AG10803 (cell line): ENCODE measurements at regions not wholly inside any gene's neighbourhood (a gene's known extent, or its start where the extent isn't known, plus 50 kb on each side); places are given as distances from the start of the nearest gene placed in this dataset.
"Not testable (repeated sequence)": the region's sequence is repeated elsewhere in the genome, so short reads cannot be mapped to it uniquely, and the experiment has no call there.

Experiments
- DNase-seq: peaks from one replicate; pipeline ENCODE4 v3.0.0; 2010; ENCODE audit warnings: low read depth
- H3K4me3 ChIP-seq: 2 replicates; pipeline ENCODE4 v1.5.1; 2011; ENCODE audit warnings: mild to moderate bottlenecking, low read length, control low read depth
- TF ChIP-seq, protein P1 (sequence below): conservative IDR thresholded peaks from 2 replicates; pipeline ENCODE4 v1.5.1; 2011; ENCODE audit warnings: mild to moderate bottlenecking, low read length, control low read depth, inconsistent platforms

DNA sequence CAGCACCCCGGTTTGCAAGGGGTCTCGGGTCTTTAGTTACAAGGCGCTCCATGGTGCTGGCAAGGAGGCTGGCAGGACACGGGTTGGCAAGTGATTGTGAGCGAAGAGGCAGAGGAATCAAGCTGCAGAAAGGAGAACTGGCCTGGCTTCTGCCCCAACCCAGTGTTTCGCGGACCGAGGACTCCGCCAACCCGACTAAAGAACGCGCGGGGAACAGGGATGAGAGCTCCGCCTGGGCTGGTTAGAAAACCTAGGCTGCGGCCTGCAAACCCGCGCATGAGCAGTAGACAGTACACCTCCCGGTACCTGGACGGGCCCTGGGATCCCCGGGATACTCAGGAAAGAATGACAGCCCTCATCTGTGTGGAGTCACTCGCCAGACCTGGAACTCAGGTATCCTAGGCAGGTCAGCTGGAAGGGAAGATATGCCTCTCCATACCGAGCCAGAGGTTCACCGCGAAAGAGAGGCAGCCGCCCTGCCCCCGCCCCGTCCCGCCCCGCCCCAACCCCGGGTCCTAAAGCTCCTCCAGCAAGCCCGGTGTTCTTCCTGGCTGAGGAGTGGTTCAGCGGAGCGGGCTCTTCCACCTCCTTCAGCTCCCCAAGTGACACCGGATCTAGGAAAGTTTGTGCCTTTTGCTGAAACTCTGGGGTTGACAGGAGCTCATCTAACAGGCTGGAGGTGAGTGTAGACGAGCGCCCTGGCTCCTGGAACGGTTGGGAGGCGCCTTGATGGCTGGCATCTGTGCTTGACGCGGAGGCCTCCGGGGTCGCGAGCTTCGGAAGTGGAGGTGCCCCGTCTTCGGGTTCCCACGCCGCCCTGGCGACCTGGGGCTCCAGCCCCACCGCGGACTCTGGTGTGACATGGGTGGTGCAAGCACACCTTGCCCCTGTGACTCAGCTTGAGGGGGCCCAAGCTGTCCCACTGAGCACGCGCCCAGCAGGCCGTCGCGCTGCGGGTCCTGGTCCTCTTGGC, 1847.3 kb upstream of the DEFB115 start:
- TF ChIP-seq, protein P1, sequence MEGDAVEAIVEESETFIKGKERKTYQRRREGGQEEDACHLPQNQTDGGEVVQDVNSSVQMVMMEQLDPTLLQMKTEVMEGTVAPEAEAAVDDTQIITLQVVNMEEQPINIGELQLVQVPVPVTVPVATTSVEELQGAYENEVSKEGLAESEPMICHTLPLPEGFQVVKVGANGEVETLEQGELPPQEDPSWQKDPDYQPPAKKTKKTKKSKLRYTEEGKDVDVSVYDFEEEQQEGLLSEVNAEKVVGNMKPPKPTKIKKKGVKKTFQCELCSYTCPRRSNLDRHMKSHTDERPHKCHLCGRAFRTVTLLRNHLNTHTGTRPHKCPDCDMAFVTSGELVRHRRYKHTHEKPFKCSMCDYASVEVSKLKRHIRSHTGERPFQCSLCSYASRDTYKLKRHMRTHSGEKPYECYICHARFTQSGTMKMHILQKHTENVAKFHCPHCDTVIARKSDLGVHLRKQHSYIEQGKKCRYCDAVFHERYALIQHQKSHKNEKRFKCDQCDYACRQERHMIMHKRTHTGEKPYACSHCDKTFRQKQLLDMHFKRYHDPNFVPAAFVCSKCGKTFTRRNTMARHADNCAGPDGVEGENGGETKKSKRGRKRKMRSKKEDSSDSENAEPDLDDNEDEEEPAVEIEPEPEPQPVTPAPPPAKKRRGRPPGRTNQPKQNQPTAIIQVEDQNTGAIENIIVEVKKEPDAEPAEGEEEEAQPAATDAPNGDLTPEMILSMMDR: no peak
- no peak overlapping the region for H3K4me3 ChIP-seq
- DNase-seq: no peak

DNA sequence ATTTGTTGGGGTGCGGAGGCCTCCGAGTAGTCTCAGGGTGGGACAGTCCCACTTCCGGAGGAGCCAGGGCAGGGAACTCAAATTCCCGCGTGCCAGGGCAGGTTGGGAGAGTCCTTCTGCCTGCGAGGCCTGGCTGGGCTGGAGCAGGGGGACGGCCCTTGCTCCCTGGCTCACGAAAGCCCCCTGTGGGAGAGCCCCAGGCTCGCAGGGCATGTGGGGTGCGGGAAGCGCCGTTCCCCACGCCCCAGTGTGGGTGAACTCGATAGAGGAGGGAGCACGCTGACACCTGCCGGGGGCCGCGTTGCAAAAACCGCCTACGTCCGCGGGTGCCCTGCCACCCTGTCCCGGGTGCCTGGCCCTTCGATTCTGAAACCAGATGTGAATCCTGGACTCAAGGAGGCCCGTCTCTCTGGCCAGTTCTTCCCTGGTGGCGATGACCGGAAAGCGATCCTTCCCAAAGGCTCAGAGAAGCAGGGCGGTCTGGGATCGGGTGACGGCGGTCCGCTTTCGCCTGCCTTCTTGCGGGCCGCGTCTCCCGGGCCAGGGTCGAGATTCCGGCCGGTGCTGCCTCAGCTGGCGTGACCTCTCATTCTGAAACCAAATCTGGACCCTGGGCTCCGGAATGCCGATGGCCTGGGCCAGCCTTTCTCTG, 1846.5 kb upstream of the DEFB115 start:
- TF ChIP-seq, protein P1: no peak
- H3K4me3 ChIP-seq: no peak overlapping the region
- DNase-seq: no peak

DNA sequence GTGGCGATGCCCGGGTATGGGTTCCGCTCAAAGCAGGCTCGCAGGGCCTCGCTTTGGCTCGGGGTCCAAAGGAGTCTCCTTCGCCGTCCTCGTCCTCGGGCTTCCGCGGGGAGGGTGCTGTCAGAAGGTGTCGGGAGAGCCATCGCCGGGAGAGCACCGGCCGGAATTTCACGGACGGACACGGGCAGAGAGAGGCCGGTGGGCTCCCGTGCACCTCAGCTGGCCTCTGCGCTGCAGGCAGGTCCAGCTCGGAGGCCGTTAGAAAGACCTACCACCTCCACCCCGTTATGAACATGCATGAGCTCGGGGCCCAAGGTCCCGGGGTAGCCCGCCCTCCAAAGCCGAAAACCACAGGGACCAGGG, 1846.0 kb upstream of the DEFB115 start:
- H3K4me3 ChIP-seq: not testable (repeated sequence)

DNA sequence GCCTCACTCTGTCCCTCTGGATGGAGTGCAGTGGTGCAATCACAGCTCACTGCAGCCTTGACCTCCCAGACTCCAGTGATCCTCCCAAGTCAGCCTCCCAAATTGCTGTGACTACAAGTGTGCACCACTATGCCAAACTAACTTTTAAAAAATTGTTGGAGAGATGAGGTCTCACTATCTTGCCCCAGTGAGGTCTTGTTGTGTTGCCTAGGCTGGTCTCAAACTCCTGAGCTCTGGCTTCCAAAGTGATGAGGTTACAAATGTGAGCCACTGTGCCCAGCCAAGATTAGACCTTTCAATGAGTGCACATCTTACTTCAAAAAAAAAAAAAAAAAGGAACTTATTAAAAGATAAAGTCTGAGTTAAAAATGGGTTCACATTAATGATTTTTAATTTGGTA, 1838.1 kb upstream of the DEFB115 start:
- no peak for DNase-seq
- H3K4me3 ChIP-seq: no peak overlapping the region
- TF ChIP-seq, protein P1: no peak

More for the DNA sequence above, 1846.0 kb upstream of the DEFB115 start:
- DNase-seq: not testable (repeated sequence)

DNA sequence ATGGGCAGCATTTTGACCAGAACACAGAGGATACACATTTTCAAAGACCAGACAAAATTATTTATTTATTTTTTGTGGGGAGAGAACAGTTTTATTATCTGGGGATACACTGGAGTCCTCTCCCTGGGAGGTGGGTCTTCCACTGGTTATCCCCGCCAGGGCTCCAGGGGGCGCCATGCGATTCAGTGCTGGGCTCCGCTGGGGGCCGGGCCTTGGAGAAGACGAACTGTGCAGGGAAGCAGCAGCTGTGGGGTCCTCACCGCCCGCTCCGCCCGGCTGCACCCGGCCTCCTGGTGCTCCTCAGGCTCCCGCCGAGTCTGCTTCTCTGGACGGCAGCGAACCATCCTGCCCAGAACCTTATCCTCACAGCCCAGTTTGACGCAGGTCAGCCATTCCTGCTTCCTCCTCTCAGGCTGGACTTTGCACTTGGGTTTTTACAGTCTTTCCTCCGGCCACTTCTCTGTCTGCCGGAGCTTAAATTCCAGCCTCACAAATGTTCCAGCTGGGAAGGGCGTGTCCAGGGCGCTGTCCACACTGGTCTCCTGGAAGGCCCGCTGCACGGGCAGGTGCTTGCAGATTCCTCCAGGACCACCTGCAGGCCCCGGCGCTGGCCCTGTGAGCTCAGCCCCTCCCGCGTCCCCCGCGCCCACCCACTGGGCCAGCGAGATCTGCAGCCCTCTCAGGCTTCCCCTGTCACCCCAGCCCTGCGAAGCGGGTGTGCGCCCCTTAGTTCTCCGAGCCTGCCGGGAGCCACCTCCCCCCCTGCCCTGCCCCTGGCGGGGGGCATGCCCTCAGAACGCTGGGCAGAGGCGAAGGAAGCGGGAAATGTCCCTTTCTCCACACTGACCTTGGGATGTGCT, 1830.0 kb upstream of the DEFB115 start:
- H3K4me3 ChIP-seq: no peak overlapping the region
- no peak for DNase-seq
- TF ChIP-seq, protein P1: no peak

DNA sequence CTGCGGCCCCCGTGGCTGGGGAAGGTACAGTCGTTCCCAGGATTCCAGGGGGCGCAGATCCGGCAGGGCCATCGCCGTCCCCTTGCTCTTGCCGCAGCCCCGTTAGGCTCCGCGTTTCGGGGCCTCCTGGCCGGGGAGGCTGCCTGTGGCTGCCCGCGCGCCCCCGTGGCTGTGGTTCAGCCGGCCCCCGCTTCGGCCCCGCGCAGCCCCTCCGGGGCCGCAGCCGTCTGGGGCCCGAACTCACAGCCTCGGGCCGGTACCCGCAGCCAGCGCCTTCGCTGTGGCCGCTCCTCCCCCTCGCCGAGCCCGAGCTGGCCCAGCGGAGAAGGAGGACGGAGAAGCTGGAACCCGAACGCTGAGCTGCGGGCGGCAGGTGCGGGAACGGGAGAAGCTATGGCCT, 1826.9 kb upstream of the DEFB115 start:
- DNase-seq: no peak
- H3K4me3 ChIP-seq: no peak overlapping the region
- TF ChIP-seq, protein P1: no peak

DNA sequence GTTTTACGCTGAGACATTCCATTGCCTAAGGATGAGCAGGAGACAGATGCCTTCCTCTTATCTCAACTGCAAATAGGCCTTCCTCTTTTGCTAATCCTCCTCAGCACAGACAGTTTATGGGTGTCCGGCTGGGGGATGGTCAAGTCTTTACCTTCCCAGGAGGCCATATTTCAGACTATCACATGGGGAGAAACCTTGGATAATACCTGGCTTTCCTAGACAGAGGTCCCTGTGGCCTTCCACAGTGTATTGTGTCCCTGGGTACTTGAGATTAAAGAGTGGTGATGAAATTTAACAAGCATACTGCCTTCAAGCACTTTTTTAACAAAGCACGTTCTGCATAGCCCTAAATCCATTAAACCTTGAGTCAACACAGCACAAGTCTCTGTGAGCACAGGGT, 1816.7 kb upstream of the DEFB115 start:
- not testable (repeated sequence) for DNase-seq, H3K4me3 ChIP-seq
